HEK293 (cell line): ENCODE measurements at regions not wholly inside any gene's neighbourhood (a gene's known extent, or its start where the extent isn't known, plus 50 kb on each side); places are given as distances from the start of the nearest gene placed in this dataset.

Experiments used
- BCL11B ChIP-seq: fragments of 450-650 bp; formaldehyde crosslinking; IDR thresholded peaks from 2 replicates; pipeline ENCODE4 v1.5.1; 2016; ENCODE audit warnings: low read depth, missing biosample characterization, missing genetic modification characterization
- GLIS1 ChIP-seq: fragments of 450-650 bp; formaldehyde crosslinking; IDR thresholded peaks from 2 replicates; pipeline ENCODE4 v1.5.1; 2016; ENCODE audit warnings: missing biosample characterization, missing genetic modification characterization
- KLF1 ChIP-seq: fragments of 450-650 bp; formaldehyde crosslinking; IDR thresholded peaks from 2 replicates; pipeline ENCODE4 v1.5.1; 2016; ENCODE audit warnings: missing biosample characterization, missing genetic modification characterization
- TCF7L2 ChIP-seq: IDR thresholded peaks from 2 replicates; pipeline ENCODE4 v1.6.1; 2011; ENCODE audit warnings: low read depth, mild to moderate bottlenecking, inconsistent platforms, low read length, moderate library complexity, borderline replicate concordance
- YY1 ChIP-seq: fragments of 450-650 bp; formaldehyde crosslinking; IDR thresholded peaks from 2 replicates; pipeline ENCODE4 v1.5.1; 2018; ENCODE audit warnings: missing biosample characterization, missing genetic modification characterization
- ZFHX2 ChIP-seq: fragments of 450-650 bp; formaldehyde crosslinking; conservative IDR thresholded peaks from 2 replicates; pipeline ENCODE4 v1.5.1; 2016; ENCODE audit warnings: missing biosample characterization, missing genetic modification characterization
- ZNF473 ChIP-seq: fragments of 450-650 bp; formaldehyde crosslinking; IDR thresholded peaks from 2 replicates; pipeline ENCODE4 v1.5.1; 2017; ENCODE audit warnings: missing biosample characterization, missing genetic modification characterization
- ZNF76 ChIP-seq: fragments of 450-650 bp; formaldehyde crosslinking; IDR thresholded peaks from 2 replicates; pipeline ENCODE4; 2016; ENCODE audit warnings: low read depth, missing biosample characterization, missing genetic modification characterization, borderline replicate concordance
- TF ChIP-seq, protein P1 (sequence below): fragments of 450-650 bp; formaldehyde crosslinking; IDR thresholded peaks from 2 replicates; pipeline ENCODE4 v1.5.1; 2016; ENCODE audit warnings: missing biosample characterization, missing genetic modification characterization, borderline replicate concordance
- TF ChIP-seq, protein P2 (sequence below): fragments of 450-650 bp; formaldehyde crosslinking; IDR thresholded peaks from 2 replicates; pipeline ENCODE4 v1.5.1; 2016; ENCODE audit warnings: missing biosample characterization, missing genetic modification characterization
- TF ChIP-seq, protein P3 (sequence below): fragments of 450-650 bp; formaldehyde crosslinking; IDR thresholded peaks from 2 replicates; pipeline ENCODE4 v1.5.1; 2016; ENCODE audit warnings: missing biosample characterization, missing genetic modification characterization
- TF ChIP-seq, protein P4 (sequence below): fragments of 450-650 bp; formaldehyde crosslinking; IDR thresholded peaks from 2 replicates; pipeline ENCODE4 v1.5.1; 2017; ENCODE audit warnings: missing biosample characterization, mild to moderate bottlenecking, missing genetic modification characterization, moderate library complexity

DNA sequence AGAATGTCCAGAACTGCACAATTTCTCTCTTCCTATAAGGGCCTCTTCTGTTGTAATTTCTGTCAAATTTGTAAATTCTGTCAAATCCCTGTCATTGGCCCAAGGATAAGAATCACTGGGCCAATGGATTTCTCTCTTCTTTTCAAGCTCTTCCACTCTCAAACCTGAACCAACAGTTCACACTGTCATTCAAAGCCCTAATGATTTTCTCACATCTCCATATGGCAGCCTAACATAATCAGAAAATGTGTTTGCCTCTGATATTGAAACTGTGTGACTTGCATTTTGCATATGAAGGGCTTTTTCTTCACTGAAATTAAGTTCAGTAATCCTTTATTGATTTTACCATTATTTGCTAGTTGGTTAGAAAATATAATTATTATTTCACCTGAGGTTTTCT is 1349.1 kb downstream of the FSTL5 start:
- TF ChIP-seq, protein P1, sequence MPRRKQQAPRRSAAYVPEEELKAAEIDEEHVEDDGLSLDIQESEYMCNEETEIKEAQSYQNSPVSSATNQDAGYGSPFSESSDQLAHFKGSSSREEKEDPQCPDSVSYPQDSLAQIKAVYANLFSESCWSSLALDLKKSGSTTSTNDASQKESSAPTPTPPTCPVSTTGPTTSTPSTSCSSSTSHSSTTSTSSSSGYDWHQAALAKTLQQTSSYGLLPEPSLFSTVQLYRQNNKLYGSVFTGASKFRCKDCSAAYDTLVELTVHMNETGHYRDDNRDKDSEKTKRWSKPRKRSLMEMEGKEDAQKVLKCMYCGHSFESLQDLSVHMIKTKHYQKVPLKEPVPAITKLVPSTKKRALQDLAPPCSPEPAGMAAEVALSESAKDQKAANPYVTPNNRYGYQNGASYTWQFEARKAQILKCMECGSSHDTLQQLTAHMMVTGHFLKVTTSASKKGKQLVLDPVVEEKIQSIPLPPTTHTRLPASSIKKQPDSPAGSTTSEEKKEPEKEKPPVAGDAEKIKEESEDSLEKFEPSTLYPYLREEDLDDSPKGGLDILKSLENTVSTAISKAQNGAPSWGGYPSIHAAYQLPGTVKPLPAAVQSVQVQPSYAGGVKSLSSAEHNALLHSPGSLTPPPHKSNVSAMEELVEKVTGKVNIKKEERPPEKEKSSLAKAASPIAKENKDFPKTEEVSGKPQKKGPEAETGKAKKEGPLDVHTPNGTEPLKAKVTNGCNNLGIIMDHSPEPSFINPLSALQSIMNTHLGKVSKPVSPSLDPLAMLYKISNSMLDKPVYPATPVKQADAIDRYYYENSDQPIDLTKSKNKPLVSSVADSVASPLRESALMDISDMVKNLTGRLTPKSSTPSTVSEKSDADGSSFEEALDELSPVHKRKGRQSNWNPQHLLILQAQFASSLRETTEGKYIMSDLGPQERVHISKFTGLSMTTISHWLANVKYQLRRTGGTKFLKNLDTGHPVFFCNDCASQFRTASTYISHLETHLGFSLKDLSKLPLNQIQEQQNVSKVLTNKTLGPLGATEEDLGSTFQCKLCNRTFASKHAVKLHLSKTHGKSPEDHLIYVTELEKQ = no peak
- TF ChIP-seq ZNF473 (tag by site-specific recombination) = no peak
- no peak for TF ChIP-seq KLF1 (tag by site-specific recombination)
- TF ChIP-seq, protein P2, sequence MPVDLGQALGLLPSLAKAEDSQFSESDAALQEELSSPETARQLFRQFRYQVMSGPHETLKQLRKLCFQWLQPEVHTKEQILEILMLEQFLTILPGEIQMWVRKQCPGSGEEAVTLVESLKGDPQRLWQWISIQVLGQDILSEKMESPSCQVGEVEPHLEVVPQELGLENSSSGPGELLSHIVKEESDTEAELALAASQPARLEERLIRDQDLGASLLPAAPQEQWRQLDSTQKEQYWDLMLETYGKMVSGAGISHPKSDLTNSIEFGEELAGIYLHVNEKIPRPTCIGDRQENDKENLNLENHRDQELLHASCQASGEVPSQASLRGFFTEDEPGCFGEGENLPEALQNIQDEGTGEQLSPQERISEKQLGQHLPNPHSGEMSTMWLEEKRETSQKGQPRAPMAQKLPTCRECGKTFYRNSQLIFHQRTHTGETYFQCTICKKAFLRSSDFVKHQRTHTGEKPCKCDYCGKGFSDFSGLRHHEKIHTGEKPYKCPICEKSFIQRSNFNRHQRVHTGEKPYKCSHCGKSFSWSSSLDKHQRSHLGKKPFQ (tag by site-specific recombination) = no peak
- no peak for TF ChIP-seq ZFHX2 (tag by site-specific recombination)
- TF ChIP-seq, protein P3, sequence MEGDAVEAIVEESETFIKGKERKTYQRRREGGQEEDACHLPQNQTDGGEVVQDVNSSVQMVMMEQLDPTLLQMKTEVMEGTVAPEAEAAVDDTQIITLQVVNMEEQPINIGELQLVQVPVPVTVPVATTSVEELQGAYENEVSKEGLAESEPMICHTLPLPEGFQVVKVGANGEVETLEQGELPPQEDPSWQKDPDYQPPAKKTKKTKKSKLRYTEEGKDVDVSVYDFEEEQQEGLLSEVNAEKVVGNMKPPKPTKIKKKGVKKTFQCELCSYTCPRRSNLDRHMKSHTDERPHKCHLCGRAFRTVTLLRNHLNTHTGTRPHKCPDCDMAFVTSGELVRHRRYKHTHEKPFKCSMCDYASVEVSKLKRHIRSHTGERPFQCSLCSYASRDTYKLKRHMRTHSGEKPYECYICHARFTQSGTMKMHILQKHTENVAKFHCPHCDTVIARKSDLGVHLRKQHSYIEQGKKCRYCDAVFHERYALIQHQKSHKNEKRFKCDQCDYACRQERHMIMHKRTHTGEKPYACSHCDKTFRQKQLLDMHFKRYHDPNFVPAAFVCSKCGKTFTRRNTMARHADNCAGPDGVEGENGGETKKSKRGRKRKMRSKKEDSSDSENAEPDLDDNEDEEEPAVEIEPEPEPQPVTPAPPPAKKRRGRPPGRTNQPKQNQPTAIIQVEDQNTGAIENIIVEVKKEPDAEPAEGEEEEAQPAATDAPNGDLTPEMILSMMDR (tag by site-specific recombination) = no peak
- TF ChIP-seq, protein P4, sequence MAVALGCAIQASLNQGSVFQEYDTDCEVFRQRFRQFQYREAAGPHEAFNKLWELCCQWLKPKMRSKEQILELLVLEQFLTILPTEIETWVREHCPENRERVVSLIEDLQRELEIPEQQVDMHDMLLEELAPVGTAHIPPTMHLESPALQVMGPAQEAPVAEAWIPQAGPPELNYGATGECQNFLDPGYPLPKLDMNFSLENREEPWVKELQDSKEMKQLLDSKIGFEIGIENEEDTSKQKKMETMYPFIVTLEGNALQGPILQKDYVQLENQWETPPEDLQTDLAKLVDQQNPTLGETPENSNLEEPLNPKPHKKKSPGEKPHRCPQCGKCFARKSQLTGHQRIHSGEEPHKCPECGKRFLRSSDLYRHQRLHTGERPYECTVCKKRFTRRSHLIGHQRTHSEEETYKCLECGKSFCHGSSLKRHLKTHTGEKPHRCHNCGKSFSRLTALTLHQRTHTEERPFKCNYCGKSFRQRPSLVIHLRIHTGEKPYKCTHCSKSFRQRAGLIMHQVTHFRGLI (tag by site-specific recombination) = no peak
- TF ChIP-seq YY1 (tag by site-specific recombination) = no peak
- no peak for TF ChIP-seq GLIS1 (tag by site-specific recombination)
- TF ChIP-seq TCF7L2 = no peak
- no peak for TF ChIP-seq ZNF76 (tag by site-specific recombination)
- TF ChIP-seq BCL11B (tag by site-specific recombination) = no peak
